CD4-positive, CD25-positive, alpha-beta regulatory T cell (primary cell): ENCODE measurements at regions not wholly inside any gene's neighbourhood (a gene's known extent, or its start where the extent isn't known, plus 50 kb on each side); places are given as distances from the start of the nearest gene placed in this dataset.

Experiments used
- ATAC-seq, 2 donors: fragments of 150-1000 bp; cut with Tn5 transposase; one replicate each; pipeline ENCODE4 v1.10.0; 2021; ENCODE audit warnings: low read depth in 2 of 2, moderate number of reproducible peaks in 2 of 2, moderate library complexity in 1 of 2
- DNase-seq, 3 donors: peaks; one replicate each; pipeline versions ENCODE4 v3.0.0 to v3.0.0-alpha.2; 2012 to 2022; ENCODE audit warnings: mixed read lengths in 1 of 3
- H3K27ac ChIP-seq: one replicate; pipeline ENCODE4 v1.7.0; 2013; ENCODE audit warnings: mild to moderate bottlenecking, low read length; ENCODE audit not compliant: insufficient read depth, poor library complexity, severe bottlenecking
- H3K27me3 ChIP-seq: one replicate; pipeline ENCODE4 v1.7.0; 2013; ENCODE audit warnings: low read length; ENCODE audit not compliant: control insufficient read depth, insufficient read depth
- H3K36me3 ChIP-seq: one replicate; pipeline ENCODE4 v1.7.0; 2013; ENCODE audit warnings: mild to moderate bottlenecking, low read length, moderate library complexity; ENCODE audit not compliant: control insufficient read depth, insufficient read depth
- H3K4me1 ChIP-seq: 2 replicates; pipeline ENCODE4 v1.7.0; 2013; ENCODE audit warnings: mild to moderate bottlenecking, low read length; ENCODE audit not compliant: insufficient read depth, control insufficient read depth, poor library complexity, severe bottlenecking
- H3K4me3 ChIP-seq: one replicate; pipeline ENCODE4 v1.7.0; 2013; ENCODE audit warnings: low read depth, mild to moderate bottlenecking, low read length, moderate library complexity
- H3K9me3 ChIP-seq, 2 experiments: 1 replicate in 1 of 2; 2 replicates in 1 of 2; pipeline ENCODE4 v1.7.0; 2013; ENCODE audit warnings: low read length in 2 of 2, mild to moderate bottlenecking in 1 of 2, moderate library complexity in 1 of 2; ENCODE audit not compliant: control insufficient read depth in 2 of 2
- H3K27ac Mint-ChIP-seq, 3 donors: one replicate each; pipeline ENCODE4 v1.8.0; 2020 to 2022; ENCODE audit warnings: mild to moderate bottlenecking in 3 of 3, mixed read lengths in 3 of 3, moderate library complexity in 2 of 3
- H3K27me3 Mint-ChIP-seq: one replicate; pipeline ENCODE4 v1.8.0; 2022; ENCODE audit warnings: mild to moderate bottlenecking, mixed read lengths
- H3K36me3 Mint-ChIP-seq: one replicate; pipeline ENCODE4 v1.8.0; 2020; ENCODE audit warnings: mixed read lengths
- H3K4me1 Mint-ChIP-seq, 4 donors: one replicate each; pipeline ENCODE4 v1.8.0; 2020 to 2022; ENCODE audit warnings: mixed read lengths in 4 of 4, mild to moderate bottlenecking in 1 of 4
- H3K4me3 Mint-ChIP-seq, 4 donors: one replicate each; pipeline ENCODE4 v1.8.0; 2020 to 2022; ENCODE audit warnings: mild to moderate bottlenecking in 4 of 4, mixed read lengths in 4 of 4, moderate library complexity in 3 of 4
- H3K9me3 Mint-ChIP-seq, 7 donors: one replicate each; pipeline ENCODE4 v1.8.0; 2020 to 2022; ENCODE audit warnings: mixed read lengths in 7 of 7, mild to moderate bottlenecking in 3 of 7, moderate library complexity in 2 of 7

DNA sequence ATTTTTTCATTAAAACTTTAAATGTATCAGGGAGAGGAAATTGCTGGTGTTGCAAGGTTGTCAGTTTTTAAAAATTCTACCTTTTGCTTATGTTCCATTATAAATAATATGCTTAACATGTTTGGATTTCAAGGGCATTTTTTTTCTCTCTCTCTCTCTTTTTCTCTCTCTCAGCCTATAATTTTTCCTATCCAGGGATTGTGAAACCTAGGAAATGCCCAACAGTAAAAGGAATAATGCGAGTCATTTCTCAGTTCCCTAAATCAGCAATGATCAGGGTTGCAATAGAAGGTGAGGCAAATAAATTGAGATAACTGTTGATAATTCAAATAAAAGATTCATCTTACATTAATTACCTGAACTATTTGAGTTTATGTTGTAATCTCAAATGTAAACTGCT is 53.2 kb upstream of the IFNGR1 start:
- H3K27ac Mint-ChIP-seq = no peak overlapping the region
- no peaks in the 10 kb centered on the region for H3K4me1 Mint-ChIP-seq
- Histone ChIP-seq H3K4me1 (no peaks in the 10 kb centered on the region), H3K4me3 (no peak overlapping the region), H3K36me3 (no peaks in the 10 kb centered on the region), H3K27ac (no peak overlapping the region), H3K9me3 (no peaks in the 10 kb centered on the region), H3K27me3 (peaks cover 7% of the 10 kb centered on the region)
- no peak for DNase-seq
- no peaks in the 10 kb centered on the region for H3K9me3 Mint-ChIP-seq
- no peaks in the 10 kb centered on the region for H3K36me3 Mint-ChIP-seq
- no peak overlapping the region for H3K4me3 Mint-ChIP-seq
- peaks cover 19% of the 10 kb centered on the region for H3K27me3 Mint-ChIP-seq
- ATAC-seq = no peak

DNA sequence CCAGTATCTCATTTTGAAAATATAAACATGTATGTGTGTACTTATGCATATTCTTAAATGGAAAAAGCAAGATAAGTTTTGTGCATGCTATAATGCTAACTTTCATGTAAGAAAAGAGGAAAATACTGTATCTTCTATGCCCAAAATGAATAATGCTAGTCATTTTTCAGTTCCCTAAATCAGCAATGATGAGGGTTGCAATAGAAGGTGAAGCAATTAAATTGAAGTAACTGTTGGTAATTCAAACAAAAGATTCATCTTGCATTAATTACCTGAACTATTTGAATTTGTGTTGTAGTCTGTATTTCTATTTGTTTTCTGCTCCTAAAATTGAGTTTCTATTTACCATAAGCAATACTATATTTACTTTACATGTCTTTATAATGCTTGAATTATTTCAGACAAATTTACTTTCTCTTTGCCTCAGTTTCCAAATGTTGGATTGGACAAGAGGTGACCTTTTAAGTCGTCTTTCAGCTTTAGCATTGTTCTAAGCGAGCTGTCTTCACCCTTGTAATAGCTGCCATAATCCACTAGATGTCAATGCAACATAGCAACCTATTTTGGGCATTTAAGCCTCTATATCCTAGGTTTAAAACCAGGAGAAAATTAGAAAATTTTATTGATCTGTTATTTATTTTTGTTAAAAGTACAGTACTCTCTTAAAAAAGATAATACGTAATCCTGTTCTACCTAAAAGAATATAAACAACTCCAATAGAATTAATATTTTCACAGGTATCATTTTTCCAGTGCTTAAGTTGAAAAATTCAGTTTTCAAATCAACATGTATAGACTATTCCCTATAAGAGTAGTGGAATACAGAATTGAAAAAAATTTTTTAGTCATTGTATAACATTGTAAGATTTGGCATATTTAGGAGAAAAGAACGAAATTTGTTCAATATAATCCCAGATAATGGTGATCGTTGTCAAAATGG is 52.3 kb upstream of the IFNGR1 start:
- Histone ChIP-seq H3K4me1 (no peaks in the 10 kb centered on the region), H3K27ac (no peak overlapping the region), H3K4me3 (no peak overlapping the region), H3K27me3 (peaks cover 5% of the 10 kb centered on the region), H3K36me3 (no peaks in the 10 kb centered on the region), H3K9me3 (no peaks in the 10 kb centered on the region)
- H3K9me3 Mint-ChIP-seq = no peaks in the 10 kb centered on the region
- H3K4me1 Mint-ChIP-seq = no peaks in the 10 kb centered on the region
- DNase-seq (peak in 2 of 3 donors; percentile 23 to 53), ATAC-seq (peak in 1 of 2 donors; percentile 46)
- H3K27ac Mint-ChIP-seq = no peak overlapping the region
- no peak overlapping the region for H3K4me3 Mint-ChIP-seq
- no peaks in the 10 kb centered on the region for H3K36me3 Mint-ChIP-seq
- peaks cover 23% of the 10 kb centered on the region for H3K27me3 Mint-ChIP-seq

DNA sequence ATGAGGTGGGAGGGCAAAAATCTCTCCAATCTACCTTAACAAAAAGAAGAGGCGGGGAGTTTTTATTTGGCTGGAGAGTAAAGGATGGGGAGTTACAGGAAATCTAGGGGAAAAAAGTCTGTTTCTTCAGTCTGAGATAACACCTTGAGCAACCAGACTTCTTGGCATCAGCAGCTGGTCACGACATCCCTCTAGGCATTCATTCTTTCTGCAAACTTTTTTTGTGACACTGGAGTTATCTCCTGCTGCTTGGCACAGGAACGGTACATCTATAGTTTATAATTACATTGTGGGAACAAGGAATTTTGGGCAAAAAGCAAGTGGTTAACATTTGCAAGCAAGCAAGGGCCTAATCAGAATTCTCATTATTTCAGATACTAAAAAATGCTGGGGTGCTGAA is 50.6 kb upstream of the IFNGR1 start:
- DNase-seq (no peak), ATAC-seq (no peak)
- Histone ChIP-seq H3K9me3 (no peaks in the 10 kb centered on the region), H3K4me3 (no peak overlapping the region), H3K36me3 (no peaks in the 10 kb centered on the region), H3K27me3 (peaks cover 10% of the 10 kb centered on the region), H3K27ac (no peak overlapping the region), H3K4me1 (no peaks in the 10 kb centered on the region)
- Mint-ChIP-seq H3K27ac (no peak overlapping the region), H3K9me3 (no peaks in the 10 kb centered on the region), H3K4me1 (no peaks in the 10 kb centered on the region), H3K4me3 (no peak overlapping the region), H3K36me3 (no peaks in the 10 kb centered on the region), H3K27me3 (peaks cover 31% of the 10 kb centered on the region)

DNA sequence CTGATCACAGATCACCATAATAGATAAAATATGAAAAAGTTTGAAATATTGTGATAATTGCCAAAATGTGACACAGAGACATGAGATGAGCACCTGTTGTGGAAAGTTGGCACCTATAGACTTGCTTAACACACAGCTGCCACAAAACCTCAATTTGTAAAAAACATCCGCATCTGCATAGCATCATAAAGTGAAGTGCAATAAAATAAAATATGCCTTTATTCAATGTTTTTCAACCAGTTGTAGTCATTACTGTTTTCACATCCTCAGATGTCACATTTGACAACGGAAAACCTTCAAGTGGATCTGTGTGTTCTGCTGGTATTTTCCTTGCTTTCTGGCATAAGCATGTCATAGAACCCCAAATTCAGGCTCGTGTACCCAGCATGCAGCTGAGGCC is 50.2 kb upstream of the IFNGR1 start:
- Histone ChIP-seq H3K36me3 (no peaks in the 10 kb centered on the region), H3K27ac (no peak overlapping the region), H3K4me1 (no peaks in the 10 kb centered on the region), H3K27me3 (peaks cover 11% of the 10 kb centered on the region), H3K9me3 (no peaks in the 10 kb centered on the region), H3K4me3 (no peak overlapping the region)
- H3K27me3 Mint-ChIP-seq = peaks cover 31% of the 10 kb centered on the region
- no peaks in the 10 kb centered on the region for H3K4me1 Mint-ChIP-seq
- no peaks in the 10 kb centered on the region for H3K36me3 Mint-ChIP-seq
- no peaks in the 10 kb centered on the region for H3K9me3 Mint-ChIP-seq
- no peak overlapping the region for H3K4me3 Mint-ChIP-seq
- H3K27ac Mint-ChIP-seq = no peak overlapping the region
- ATAC-seq (no peak), DNase-seq (no peak)
